Retinal pigment epithelial cell (primary cell): ENCODE measurements at regions not wholly inside any gene's neighbourhood (a gene's known extent, or its start where the extent isn't known, plus 50 kb on each side); places are given as distances from the start of the nearest gene placed in this dataset.
A peak's percentile ranks its signal among the peaks of the same experiment; 100 is the strongest.

ENCODE experiments used
- DNase-seq: peaks from one replicate; pipeline ENCODE4 v3.0.0-alpha.2; 2010; ENCODE audit warnings: low read depth
- H3K4me3 ChIP-seq: 2 replicates; pipeline ENCODE4 v1.5.1; 2011; ENCODE audit warnings: mild to moderate bottlenecking, low read length, control low read depth, moderate library complexity
- TF ChIP-seq, protein P1 (sequence below): conservative IDR thresholded peaks from 2 replicates; pipeline ENCODE4 v1.5.1; 2011; ENCODE audit warnings: low read depth, low read length, control low read depth, inconsistent platforms

DNA sequence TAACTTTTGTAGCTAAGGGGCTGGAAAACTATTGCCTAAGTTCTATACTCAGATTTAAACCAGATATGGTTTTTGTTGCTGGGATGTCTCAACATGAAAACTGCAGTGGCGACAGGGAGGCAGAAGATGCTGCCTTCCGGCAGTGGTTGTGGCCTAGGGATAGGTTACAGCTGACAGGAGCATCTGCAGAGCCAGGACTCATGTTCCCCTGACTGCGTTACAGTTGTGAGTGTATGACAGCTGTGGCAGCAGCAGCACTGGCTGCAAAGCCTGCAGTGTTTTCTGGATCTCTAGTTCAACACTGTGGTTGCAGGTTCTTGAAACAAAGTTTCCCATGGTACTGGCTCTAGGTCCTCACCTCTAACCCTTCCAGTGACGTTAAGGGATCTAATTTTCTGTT is 498.8 kb upstream of the CDH18 start:
- TF ChIP-seq, protein P1, sequence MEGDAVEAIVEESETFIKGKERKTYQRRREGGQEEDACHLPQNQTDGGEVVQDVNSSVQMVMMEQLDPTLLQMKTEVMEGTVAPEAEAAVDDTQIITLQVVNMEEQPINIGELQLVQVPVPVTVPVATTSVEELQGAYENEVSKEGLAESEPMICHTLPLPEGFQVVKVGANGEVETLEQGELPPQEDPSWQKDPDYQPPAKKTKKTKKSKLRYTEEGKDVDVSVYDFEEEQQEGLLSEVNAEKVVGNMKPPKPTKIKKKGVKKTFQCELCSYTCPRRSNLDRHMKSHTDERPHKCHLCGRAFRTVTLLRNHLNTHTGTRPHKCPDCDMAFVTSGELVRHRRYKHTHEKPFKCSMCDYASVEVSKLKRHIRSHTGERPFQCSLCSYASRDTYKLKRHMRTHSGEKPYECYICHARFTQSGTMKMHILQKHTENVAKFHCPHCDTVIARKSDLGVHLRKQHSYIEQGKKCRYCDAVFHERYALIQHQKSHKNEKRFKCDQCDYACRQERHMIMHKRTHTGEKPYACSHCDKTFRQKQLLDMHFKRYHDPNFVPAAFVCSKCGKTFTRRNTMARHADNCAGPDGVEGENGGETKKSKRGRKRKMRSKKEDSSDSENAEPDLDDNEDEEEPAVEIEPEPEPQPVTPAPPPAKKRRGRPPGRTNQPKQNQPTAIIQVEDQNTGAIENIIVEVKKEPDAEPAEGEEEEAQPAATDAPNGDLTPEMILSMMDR: no peak
- H3K4me3 ChIP-seq: no peak overlapping the region
- DNase-seq: no peak

DNA sequence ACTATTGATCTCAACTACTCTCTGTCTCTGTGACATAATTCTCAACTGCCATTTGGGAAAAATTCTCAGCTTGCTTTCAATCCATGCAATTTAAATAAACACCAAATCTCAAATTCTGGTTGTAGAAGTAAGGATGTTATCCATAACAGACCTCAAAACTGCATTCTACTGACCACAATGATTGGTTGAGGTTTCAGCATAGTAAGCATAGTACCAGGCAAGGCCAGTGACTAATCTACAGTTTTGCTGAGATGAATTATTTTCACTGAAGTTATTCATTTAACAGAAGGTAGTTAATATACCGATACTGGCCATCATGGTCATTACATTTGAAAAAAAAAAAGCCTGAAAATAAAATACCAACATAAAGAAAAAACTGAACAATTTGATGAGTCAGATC is 488.0 kb upstream of the CDH18 start:
- TF ChIP-seq, protein P1: no peak
- DNase-seq: no peak

GRCh38 chr5:20470997-20471396 is 483.0 kb upstream of the CDH18 start:
- H3K4me3 ChIP-seq: no peak overlapping the region
- TF ChIP-seq, protein P1: no peak
- no peak for DNase-seq

More for the DNA sequence above, 488.0 kb upstream of the CDH18 start:
- no peak overlapping the region for H3K4me3 ChIP-seq

GRCh38 chr5:20469792-20470191 is 481.8 kb upstream of the CDH18 start:
- TF ChIP-seq, protein P1: no peak
- DNase-seq: no peak
- H3K4me3 ChIP-seq: no peak overlapping the region

- H3K4me3 ChIP-seq: no peak overlapping the region
- TF ChIP-seq, protein P1: no peak
- no peak for DNase-seq
Observed at GRCh38 chr5:20469390-20469789, 481.4 kb upstream of the CDH18 start.

GRCh38 chr5:20466512-20466911 is 478.5 kb upstream of the CDH18 start:
- peak; percentile 74 for DNase-seq
- TF ChIP-seq, protein P1: no peak
- H3K4me3 ChIP-seq: no peak overlapping the region

- TF ChIP-seq, protein P1: no peak
- no peak for DNase-seq
Observed at GRCh38 chr5:20463206-20463605, 475.2 kb upstream of the CDH18 start.

More at GRCh38 chr5:20463206-20463605, 475.2 kb upstream of the CDH18 start:
- no peak overlapping the region for H3K4me3 ChIP-seq
